ENCODE measurements at regions not wholly inside any gene's neighbourhood (a gene's known extent, or its start where the extent isn't known, plus 50 kb on each side); places are given as distances from the start of the nearest gene placed in this dataset.

DNA sequence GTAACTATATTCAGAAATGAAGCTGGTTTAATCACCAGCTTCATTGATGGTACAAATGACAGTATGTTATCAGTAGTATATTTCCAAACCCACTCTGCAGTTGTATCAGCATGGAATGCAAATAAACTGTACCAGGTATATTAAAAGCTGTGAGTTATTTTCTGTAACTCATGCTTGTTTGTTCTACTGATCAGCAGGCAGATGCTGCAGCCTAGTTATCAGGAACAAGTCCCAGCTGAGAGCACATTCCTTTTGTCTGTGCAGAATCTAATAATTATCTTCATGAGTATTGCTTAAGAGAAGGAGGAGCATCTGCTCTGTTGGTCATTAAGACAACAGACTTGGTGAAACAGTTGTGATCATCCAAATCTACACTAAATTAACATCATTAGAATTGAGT lies 1331.1 kb downstream of the MRPL39 start:
- TF ChIP-seq, protein P1, sequence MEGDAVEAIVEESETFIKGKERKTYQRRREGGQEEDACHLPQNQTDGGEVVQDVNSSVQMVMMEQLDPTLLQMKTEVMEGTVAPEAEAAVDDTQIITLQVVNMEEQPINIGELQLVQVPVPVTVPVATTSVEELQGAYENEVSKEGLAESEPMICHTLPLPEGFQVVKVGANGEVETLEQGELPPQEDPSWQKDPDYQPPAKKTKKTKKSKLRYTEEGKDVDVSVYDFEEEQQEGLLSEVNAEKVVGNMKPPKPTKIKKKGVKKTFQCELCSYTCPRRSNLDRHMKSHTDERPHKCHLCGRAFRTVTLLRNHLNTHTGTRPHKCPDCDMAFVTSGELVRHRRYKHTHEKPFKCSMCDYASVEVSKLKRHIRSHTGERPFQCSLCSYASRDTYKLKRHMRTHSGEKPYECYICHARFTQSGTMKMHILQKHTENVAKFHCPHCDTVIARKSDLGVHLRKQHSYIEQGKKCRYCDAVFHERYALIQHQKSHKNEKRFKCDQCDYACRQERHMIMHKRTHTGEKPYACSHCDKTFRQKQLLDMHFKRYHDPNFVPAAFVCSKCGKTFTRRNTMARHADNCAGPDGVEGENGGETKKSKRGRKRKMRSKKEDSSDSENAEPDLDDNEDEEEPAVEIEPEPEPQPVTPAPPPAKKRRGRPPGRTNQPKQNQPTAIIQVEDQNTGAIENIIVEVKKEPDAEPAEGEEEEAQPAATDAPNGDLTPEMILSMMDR (IDR thresholded peaks at IDR 0.05): no peak
- no peak for TF ChIP-seq POLR2A (IDR thresholded peaks at IDR 0.05)
- no peak for TF ChIP-seq POLR2AphosphoS5 (IDR thresholded peaks at IDR 0.05)
